Left colon (tissue), 2 donors: ENCODE measurements at regions not wholly inside any gene's neighbourhood (a gene's known extent, or its start where the extent isn't known, plus 50 kb on each side); places are given as distances from the start of the nearest gene placed in this dataset.
"Not testable (repeated sequence)": the region's sequence is repeated elsewhere in the genome, so short reads cannot be mapped to it uniquely, and the experiment has no call there.

Experiments
- ATAC-seq: fragments of 200-7000 bp; cut with Tn5 transposase; one replicate; pipeline ENCODE4 v1.9.1; 2020; ENCODE audit warnings: mild to moderate bottlenecking, moderate library complexity
- DNase-seq, 2 donors: peaks; one replicate each; pipeline ENCODE4 v3.0.0-alpha.2; 2020
- intact Hi-C, 2 donors: fragments of 100-400 bp; cut with DNase I in 1 of 2; cut with micrococcal nuclease in 1 of 2; formaldehyde crosslinking; loops; one replicate each; pipeline versions ENCODE4 v1.11.2 to v1.14.0; 2022; cut with DNase I, micrococcal nuclease
- donor health status: DM: no; HTN: no; CAD: no.
- donor health status: DM: yes; HTN: yes; CAD: no.

DNA sequence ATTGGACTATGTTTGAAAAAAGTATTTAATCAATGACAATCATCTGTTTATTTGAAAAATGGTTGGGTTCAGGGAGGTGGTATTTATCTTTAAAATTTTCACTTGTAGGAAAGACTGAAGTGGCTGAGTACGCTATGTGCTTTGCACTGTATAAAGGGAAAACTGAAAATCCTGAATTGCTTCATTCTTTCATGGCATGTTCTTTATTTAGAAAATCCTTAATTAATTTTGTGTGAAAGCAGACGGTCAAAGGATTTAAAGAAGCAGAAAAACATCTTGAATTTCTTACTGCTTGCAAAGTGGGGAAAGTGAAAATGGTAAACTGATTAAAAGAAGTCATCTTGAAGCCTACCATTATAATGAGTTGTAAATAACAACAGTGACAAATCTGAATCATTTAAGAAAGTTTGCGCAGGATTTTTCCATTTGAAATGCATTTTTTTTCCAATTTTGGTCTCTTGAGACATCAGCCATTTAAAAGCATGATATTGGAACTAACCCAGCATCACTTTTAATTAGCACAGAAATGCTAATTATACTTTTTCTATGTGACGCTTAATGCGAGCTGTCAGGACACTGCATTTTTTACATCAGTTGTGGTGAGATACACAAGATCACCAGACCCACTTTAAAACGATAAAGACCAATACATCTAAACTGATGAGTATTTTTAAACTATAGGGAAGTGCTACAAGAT, 169.0 kb downstream of the NEDD1 start:
- no peak for DNase-seq
- intact Hi-C loops, result no loop called here
- ATAC-seq, result no peak

- DNase-seq, intact Hi-C loops, ATAC-seq: not testable (repeated sequence)
These were observed 169.9 kb downstream of the NEDD1 start for GRCh38 chr12:97076912-97077311.

DNA sequence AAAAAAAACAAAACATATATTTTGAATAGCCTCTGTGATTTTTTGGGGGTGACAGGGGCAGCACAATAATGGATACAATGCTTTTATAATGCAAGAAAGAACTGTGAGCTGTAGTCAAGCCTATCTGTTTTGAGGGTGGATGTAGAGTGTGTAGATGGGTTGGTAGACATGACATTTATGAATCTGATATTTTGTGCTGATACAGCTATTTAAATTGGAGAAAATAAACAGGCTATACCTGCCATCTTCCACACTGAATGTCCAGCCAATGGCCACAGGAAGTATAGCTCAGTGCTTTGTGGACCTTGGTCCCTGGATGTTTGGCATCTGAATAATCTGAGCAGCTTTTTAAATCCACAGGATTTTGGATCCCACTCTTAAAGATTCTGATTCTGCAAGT, 175.0 kb downstream of the NEDD1 start:
- no peak for ATAC-seq
- no peak for DNase-seq
- intact Hi-C loops, result no loop called here

GRCh38 chr12:97093187-97093683, 186.2 kb downstream of the NEDD1 start:
- no peak for ATAC-seq
- intact Hi-C loops, result no loop called here

GRCh38 chr12:97097734-97098133, 190.7 kb downstream of the NEDD1 start:
- no peak for ATAC-seq
- intact Hi-C loops, result no loop called here
- no peak for DNase-seq

More at GRCh38 chr12:97093187-97093683, 186.2 kb downstream of the NEDD1 start:
- DNase-seq, result no peak

- DNase-seq (no peak), ATAC-seq (no peak)
- intact Hi-C loops, result no loop called here
These were observed 202.4 kb downstream of the NEDD1 start for GRCh38 chr12:97109441-97109840.

GRCh38 chr12:97112136-97112535, 205.1 kb downstream of the NEDD1 start:
- intact Hi-C loops, result no loop called here
- DNase-seq, result no peak
- no peak for ATAC-seq

DNA sequence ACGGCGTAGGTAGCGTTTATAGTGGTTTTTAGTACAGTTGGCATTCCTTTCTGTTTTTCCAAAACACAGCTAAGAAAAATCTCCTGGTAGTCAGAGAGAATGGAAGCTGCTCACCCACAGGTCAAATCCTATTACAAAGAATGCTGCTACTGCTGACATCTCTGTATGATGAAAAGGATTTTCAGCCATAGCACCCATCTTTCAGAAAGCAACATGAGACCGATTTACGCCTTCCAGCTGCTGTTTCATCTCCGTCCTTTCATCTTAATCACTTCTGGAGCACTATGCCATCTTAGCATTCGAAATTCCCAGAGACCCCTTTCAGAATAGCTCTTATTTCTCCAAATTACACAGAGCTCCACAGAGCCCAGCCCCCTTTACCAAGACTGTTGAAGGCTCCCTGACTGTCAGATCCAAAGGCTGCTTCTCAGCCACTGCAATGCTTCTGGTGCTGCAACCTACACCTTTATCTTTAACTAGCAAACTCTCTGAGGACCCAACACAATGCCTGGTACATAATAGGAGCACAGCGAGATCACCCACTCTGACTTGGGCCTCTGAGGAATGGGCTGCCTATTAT, 211.8 kb downstream of the NEDD1 start:
- ATAC-seq, result no peak
- intact Hi-C loops, result no loop called here

DNA sequence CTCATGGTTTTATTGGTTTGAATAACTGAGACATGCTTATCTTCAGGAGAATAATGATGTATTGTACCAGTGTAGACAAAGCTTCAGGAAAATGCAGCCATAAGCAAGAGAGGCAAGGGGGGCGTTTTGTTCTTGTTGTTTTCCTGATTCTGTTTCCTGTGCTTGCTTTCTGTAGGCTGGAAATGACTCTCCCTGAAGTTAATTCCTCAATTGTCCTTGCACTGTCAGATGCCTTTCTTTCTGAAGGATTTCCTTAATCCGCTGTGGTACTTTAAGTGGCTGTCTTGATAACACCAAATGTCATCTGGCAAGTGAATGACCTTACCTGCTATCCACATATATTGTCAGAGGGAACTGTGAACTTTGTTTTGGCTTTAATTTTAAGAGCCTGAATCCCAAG, 220.0 kb downstream of the NEDD1 start:
- no peak for DNase-seq
- intact Hi-C loops, result no loop called here
- ATAC-seq, result no peak

More for the DNA sequence above, 211.8 kb downstream of the NEDD1 start:
- no peak for DNase-seq

DNA sequence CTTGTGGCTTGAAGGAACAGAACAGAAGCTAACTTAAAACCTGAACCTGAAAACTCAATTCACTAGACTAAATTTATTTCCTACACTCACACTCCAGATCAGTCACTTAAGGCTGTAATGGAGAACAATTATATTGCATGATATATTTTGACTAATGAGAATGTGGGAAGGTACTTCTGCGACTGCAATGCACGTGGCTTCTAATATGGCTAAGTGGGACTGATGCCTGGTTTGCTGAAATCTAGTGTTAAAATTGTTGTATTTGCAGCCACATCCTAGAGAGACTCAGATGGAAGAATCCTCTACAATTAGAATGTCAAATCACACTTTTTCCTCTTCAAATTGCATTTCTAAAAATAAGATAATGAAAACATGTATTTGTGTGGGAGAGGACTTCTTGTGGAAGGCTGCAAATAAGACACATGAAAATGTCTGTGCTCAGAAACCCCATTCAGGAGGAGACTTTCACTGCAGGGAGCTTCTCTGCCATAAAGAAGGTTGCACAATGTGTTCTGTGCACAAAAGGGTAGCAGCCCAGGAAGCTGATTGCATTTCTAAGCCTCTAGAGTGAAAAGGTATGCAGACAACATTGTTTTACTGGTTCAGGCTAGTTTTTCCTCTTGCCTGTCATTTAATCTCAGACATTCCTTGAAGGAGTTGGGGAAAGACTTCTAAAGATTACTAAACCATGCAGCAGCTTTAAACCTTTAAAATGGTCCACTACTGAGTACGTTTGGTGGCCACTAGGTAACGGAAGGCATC, 224.3 kb downstream of the NEDD1 start:
- intact Hi-C loops, result no loop called here
- ATAC-seq, result no peak
- DNase-seq, result no peak

DNA sequence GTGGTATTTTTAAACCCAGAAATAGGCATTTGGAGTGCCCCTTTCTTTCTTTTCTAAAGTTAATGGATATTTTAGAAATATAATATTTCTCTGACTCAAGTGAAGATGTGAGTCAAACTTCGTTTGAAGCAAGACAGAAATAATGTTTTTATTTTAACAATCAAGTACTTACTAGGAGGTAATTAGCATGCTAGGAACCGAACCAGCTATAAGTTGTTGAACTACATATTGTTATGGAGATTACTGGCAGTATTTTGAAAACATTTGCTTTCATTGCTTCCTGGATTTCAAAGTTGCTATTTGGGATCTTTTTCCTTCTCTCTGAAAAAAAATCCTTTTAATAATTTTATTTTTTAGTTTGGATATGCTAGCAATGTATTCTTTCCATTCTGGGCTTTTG, 225.2 kb downstream of the NEDD1 start:
- DNase-seq, result no peak
- intact Hi-C loops, result no loop called here

GRCh38 chr12:97134495-97134894, 227.4 kb downstream of the NEDD1 start:
- intact Hi-C loops, result no loop called here
- ATAC-seq (no peak), DNase-seq (no peak)

More for the DNA sequence above, 225.2 kb downstream of the NEDD1 start:
- no peak for ATAC-seq

DNA sequence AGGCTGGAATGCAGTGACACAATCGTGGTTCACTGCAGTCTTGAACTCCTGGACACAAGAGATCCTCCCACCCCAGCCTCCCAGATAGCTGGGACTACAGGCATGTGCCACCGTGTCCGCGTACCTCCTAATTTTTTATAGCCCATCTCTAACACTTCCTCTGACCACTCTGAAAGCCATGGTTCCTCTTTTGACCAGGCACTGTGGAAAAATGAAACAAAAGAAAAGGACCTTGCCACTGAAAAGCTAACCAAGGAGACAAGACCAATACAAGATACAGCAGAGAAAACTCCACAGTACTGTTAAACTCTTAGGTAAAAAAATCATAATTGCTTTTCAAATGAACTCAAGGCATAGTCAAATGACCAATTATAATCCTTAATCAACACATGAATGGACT, 233.3 kb downstream of the NEDD1 start:
- DNase-seq (no peak), ATAC-seq (no peak)
- intact Hi-C loops, result no loop called here

DNA sequence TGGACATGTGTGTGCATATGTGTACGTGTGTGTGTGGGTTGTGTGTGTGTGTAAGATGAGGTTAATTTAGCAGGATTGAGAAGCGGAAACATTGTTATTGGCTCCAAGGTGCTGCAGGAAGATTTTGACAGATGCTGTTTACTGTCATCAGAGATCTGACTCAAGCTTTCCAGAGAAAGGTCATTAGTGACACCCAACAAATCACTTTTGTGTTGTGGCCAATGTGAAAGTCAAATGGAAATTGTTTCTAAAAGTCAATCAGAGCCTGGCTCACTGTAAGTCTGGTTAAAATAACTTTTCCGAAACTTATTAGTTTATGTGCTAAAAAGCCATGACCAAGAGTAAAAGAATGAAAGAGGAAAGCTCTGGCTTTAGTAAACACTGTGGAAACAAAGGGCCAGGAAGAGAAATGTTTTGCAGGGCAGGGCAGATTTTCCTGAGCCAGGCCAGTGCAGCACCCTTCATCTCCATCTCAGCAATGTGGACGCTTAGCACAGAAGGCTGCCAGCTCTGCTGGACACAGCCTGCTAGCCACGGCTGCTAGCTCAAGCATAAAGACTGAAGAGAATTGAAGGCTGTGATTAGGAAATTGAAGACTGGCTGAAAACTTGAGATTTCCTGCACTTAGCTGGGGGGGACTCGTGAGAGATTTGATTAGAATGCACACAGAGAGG, 235.8 kb downstream of the NEDD1 start:
- intact Hi-C loops, result no loop called here
- ATAC-seq, result no peak
- DNase-seq, result no peak

DNA sequence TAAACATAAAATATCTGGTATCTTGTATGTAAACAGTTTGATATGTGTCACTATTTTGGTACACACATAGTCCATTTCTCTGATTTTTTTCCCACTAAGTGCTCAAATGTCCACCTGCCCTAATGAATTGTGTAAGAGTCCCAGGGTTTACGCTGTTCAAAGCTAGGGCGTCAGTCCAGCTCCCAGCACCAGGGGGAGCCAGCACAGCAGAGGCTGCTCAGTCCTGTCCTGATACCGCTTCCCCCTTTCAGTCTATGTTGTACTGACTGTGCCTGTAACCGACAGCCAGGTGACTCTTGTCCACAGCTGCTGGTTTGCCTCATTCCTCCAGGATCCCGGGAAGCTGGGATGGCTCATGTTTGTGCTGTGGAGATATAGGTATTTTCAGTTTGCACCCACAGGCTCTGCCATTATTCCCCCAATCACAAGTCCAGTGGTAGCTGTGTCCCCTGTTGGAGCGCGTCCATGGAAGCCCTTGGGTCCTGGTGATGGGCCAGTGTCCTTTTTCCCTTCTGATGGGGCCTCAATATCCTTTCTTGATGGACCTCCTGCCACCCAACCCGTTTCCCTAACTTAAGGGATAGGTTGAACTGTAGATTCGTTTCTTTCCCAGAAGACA, 242.0 kb downstream of the NEDD1 start:
- intact Hi-C loops, result no loop called here
- peak in 1 of 2 donors; percentile 53 for DNase-seq
- ATAC-seq, result peak; percentile 75

DNA sequence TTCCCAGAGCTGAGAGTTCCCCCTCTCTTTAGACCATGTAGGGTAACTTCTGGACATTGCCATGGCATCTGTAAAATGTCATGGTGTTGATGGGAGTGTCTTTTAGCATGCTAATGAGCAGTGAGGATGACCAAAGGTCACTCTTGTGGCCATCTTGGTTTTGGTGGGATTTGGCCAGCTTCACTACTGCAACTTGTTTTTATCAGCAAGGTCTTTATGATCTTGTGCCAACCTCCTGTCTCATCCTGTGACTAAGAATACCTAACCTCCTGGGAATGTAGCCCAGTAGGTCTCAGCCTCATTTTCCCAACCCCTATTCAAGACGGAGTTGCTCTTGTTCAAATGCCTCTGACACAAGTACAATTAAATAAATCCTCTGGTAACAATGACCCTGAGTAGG, 244.4 kb downstream of the NEDD1 start:
- no peak for ATAC-seq
- DNase-seq, result no peak
- intact Hi-C loops, result no loop called here

- no peak for ATAC-seq
- intact Hi-C loops, result no loop called here
- no peak for DNase-seq
These were observed 252.3 kb downstream of the NEDD1 start for GRCh38 chr12:97159377-97159776.

- intact Hi-C loops, result no loop called here
- ATAC-seq, result no peak
- no peak for DNase-seq
These were observed 253.2 kb downstream of the NEDD1 start for GRCh38 chr12:97160277-97160676.

DNA sequence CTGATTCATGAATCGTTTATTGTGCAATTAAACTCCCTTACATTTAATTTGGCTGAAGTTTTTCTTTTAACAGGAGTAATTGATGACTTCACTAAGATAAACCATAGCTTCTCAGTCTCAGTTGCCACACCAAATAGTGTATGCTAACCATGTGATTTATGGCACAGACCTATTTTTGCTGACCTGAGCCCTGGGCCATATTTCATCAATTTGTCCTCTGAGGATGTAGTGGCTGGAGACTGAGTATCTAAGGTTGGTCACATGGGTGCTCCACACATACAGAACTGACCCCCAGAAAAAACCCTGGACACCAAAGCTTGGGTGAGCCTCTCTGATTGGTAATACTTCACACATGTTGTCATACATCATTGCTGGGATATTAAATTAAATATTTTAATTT, 255.1 kb downstream of the NEDD1 start:
- ATAC-seq, result no peak
- intact Hi-C loops, result no loop called here
- DNase-seq, result no peak
